HFFc6 (cell line): ENCODE measurements at regions not wholly inside any gene's neighbourhood (a gene's known extent, or its start where the extent isn't known, plus 50 kb on each side); places are given as distances from the start of the nearest gene placed in this dataset.

Experiments
- DNase-seq: peaks from one replicate; pipeline ENCODE4 v3.0.0-alpha.2; 2018
- H3K27ac Mint-ChIP-seq: 2 replicates; pipeline ENCODE4 v1.8.0; 2020; ENCODE audit warnings: mild to moderate bottlenecking, mixed read lengths
- H3K27me3 Mint-ChIP-seq: 2 replicates; pipeline ENCODE4 v1.8.0; 2021; ENCODE audit warnings: mild to moderate bottlenecking, moderate library complexity, mixed read lengths; ENCODE audit not compliant: insufficient read depth
- H3K36me3 Mint-ChIP-seq: 2 replicates; pipeline ENCODE4 v1.8.0; 2021; ENCODE audit warnings: low read depth, mixed read lengths
- H3K4me1 Mint-ChIP-seq: 2 replicates; pipeline ENCODE4 v1.8.0; 2020; ENCODE audit warnings: low read depth, mixed read lengths
- H3K4me3 Mint-ChIP-seq: 2 replicates; pipeline ENCODE4 v1.8.0; 2020; ENCODE audit warnings: mild to moderate bottlenecking, moderate library complexity, mixed read lengths
- H3K9me3 Mint-ChIP-seq: 2 replicates; pipeline ENCODE4 v1.8.0; 2020; ENCODE audit warnings: mild to moderate bottlenecking, mixed read lengths
- TF ChIP-seq, protein P1 (sequence below): fragments of 200-600 bp; sonication (generic); IDR thresholded peaks from 2 replicates; pipeline ENCODE4 v1.5.0; 2021; ENCODE audit warnings: antibody characterized with exemption, mild to moderate bottlenecking

DNA sequence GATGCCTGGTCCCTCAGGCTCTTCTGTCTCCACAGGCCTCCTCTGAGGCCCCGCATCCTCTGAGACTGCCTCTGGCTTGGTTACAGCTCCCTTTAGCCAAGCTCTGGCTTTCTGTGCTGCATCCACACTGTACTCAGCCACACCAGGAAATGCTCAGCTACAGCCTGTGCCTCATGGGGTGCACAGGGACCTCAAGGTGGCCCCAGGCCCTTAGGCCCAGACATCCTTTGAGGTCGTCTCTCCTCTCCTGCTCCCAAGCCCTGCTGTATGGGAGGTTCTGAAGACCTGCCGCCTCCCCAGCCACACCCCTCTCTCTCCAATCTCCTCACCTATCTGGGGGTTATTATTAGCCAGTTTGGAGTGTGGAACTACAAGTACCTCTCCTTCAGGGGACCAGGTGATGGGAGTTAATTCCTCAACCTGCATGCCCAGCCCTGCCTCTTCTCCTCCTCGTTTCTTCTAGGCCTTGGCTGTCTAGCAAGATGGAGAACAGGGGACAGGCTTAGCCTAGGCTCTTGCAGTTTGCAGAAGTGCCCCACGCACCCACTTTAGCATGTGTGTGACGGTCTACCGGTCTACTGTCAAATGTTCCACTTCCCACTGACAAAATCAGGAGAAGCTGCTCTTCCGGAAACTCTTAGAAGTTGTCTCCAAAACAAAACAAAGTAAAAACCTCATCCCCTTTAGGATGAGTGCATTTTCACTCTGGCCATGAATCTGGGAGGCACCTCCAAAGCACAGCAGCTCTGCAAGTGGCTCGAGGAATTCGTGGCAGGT is 64.0 kb upstream of the WAC start:
- peaks cover 4% of the 10 kb centered on the region; the same call in 1 of the 2 replicates for H3K9me3 Mint-ChIP-seq
- no peaks in the 10 kb centered on the region for H3K36me3 Mint-ChIP-seq
- H3K27ac Mint-ChIP-seq = no peak overlapping the region
- H3K27me3 Mint-ChIP-seq = peaks cover 20% of the 10 kb centered on the region
- no peak for DNase-seq
- H3K4me1 Mint-ChIP-seq = peaks cover 8% of the 10 kb centered on the region
- TF ChIP-seq, protein P1, sequence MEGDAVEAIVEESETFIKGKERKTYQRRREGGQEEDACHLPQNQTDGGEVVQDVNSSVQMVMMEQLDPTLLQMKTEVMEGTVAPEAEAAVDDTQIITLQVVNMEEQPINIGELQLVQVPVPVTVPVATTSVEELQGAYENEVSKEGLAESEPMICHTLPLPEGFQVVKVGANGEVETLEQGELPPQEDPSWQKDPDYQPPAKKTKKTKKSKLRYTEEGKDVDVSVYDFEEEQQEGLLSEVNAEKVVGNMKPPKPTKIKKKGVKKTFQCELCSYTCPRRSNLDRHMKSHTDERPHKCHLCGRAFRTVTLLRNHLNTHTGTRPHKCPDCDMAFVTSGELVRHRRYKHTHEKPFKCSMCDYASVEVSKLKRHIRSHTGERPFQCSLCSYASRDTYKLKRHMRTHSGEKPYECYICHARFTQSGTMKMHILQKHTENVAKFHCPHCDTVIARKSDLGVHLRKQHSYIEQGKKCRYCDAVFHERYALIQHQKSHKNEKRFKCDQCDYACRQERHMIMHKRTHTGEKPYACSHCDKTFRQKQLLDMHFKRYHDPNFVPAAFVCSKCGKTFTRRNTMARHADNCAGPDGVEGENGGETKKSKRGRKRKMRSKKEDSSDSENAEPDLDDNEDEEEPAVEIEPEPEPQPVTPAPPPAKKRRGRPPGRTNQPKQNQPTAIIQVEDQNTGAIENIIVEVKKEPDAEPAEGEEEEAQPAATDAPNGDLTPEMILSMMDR = no peak
- H3K4me3 Mint-ChIP-seq = no peak overlapping the region

DNA sequence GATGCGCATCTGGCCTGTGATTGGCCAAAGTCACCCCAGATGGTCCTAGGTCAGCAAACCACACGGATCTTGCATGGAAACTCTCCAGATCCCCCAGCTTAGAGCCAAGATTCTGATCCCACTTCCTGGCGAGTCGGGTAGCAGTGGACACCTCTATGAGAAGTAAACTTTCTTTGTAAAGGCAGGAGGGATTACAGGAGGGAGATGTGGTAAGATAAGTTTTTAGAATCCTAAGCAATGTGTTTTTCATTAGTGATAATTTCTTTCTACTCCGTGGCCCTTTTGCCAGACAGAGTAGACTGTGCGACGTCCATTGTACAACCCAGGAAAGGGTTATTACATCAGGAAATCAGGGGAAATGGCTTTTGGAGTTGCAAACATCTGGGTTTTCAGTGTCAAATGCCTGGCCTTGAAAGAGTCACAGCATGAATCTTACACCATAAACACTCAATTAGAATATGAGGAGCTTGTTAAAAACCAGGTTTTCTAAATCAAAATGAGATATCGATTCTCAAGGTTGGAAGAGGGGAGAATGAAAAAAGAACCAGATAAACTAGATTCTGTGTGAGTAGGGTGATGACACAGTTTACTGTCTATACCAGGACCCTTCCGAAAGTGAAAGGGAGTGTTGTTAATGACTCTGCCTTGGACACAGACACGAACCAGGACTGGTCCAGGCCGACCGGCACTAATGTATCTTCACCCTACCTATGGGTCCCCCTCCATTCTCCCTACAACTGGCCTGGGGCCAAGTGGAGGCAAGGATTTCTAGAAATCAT is 61.9 kb upstream of the WAC start:
- TF ChIP-seq, protein P1 = no peak
- Mint-ChIP-seq H3K36me3 (no peaks in the 10 kb centered on the region), H3K4me1 (peaks cover 8% of the 10 kb centered on the region), H3K4me3 (no peak overlapping the region), H3K27me3 (peaks cover 19% of the 10 kb centered on the region), H3K27ac (no peak overlapping the region), H3K9me3 (peaks cover 3% of the 10 kb centered on the region; the same call in 1 of the 2 replicates)
- no peak for DNase-seq

DNA sequence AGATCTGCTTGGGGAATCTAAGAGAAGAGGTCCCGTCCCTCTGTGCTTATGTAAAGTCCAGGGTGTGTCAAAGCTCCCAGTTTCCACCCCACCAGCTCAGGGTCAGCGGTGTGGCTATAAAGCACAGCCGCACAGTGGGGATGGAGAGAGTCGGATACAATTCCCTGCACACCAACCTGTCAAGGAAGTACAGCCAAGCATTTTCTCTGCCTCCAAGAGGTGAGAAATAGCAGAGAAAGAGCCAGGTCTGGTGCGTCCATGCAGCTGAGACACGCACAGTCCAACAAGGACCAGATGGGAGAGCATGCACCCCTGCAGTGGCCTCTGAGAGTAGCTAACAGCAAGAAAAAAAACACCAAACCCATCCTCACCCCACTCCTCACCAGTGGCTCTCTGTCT is 61.3 kb upstream of the WAC start:
- peaks cover 20% of the 10 kb centered on the region for H3K27me3 Mint-ChIP-seq
- no peak for DNase-seq
- H3K36me3 Mint-ChIP-seq = no peaks in the 10 kb centered on the region
- TF ChIP-seq, protein P1 = no peak
- H3K4me1 Mint-ChIP-seq = peaks cover 8% of the 10 kb centered on the region
- H3K27ac Mint-ChIP-seq = no peak overlapping the region
- H3K9me3 Mint-ChIP-seq = no peaks in the 10 kb centered on the region
- H3K4me3 Mint-ChIP-seq = no peak overlapping the region

DNA sequence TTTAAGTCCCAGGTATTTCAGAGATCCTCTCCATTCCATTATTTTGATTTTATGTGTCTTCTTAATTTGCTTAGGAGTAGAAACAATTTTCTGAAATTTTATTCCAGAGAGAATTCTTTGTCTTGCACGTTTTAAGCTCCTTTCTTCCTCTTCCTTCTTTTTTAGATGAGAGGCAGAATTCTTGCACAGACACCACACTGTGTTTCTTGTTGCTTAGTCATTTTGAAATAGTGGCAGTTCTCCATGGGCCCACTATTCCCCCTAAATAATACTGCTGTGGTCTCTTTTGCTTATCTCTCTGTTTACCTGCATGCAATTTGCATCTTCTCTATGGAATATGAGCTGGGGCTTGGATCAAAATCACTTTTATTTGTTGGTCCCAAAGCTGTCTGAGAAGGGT is 54.3 kb upstream of the WAC start:
- Mint-ChIP-seq H3K9me3 (no peaks in the 10 kb centered on the region), H3K36me3 (no peaks in the 10 kb centered on the region), H3K27ac (no peak overlapping the region), H3K27me3 (peaks cover 33% of the 10 kb centered on the region), H3K4me1 (no peaks in the 10 kb centered on the region), H3K4me3 (no peak overlapping the region)
- TF ChIP-seq, protein P1 = no peak
- no peak for DNase-seq

DNA sequence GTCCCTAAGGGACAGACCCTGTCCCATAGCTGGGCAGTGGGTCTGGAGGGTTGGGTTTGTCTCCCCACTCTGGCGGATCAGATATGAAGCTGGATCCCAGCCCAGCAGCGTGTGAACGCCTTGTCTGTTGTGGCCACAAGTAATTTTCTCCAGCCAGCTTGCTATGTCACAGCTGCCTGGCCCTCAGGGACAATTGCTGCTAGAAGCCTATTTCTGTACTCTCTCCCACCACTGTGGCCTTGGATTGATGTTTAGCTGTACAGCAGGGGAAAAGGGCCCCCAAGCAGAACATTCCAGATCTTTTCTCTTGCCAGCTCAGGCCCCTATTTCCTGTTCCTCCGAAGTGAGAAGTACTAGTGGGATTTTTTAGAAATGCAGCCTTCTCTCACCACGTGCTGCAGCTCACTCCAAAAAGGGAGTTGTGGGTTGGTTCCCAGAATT is 53.5 kb upstream of the WAC start:
- TF ChIP-seq, protein P1 = no peak
- no peaks in the 10 kb centered on the region for H3K36me3 Mint-ChIP-seq
- no peak overlapping the region for H3K27ac Mint-ChIP-seq
- H3K4me3 Mint-ChIP-seq = no peak overlapping the region
- peaks cover 34% of the 10 kb centered on the region for H3K27me3 Mint-ChIP-seq
- no peaks in the 10 kb centered on the region for H3K9me3 Mint-ChIP-seq
- no peak for DNase-seq
- H3K4me1 Mint-ChIP-seq = no peaks in the 10 kb centered on the region
